ENCODE measurements at regions not wholly inside any gene's neighbourhood (a gene's known extent, or its start where the extent isn't known, plus 50 kb on each side); places are given as distances from the start of the nearest gene placed in this dataset.

DNA sequence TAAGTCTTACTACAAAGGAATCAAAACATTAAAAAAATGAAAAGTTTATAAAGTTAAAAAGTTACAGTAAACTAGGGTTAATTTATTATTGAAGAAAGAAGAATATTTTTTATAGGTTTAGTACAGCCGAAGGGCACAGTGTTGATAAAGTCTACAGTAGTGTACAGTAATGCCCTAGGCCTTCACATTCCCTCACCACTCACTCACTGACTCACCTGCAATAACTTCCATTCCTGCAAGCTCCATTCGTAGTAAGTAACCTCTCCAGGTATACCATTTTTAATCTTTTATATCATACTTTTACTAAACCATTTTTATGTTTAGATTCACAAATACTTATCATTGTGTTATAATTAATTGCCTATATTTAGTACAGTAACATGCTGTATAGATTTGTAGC lies 307.5 kb upstream of the FAM241A start:
- no peak for DNase-seq

DNA sequence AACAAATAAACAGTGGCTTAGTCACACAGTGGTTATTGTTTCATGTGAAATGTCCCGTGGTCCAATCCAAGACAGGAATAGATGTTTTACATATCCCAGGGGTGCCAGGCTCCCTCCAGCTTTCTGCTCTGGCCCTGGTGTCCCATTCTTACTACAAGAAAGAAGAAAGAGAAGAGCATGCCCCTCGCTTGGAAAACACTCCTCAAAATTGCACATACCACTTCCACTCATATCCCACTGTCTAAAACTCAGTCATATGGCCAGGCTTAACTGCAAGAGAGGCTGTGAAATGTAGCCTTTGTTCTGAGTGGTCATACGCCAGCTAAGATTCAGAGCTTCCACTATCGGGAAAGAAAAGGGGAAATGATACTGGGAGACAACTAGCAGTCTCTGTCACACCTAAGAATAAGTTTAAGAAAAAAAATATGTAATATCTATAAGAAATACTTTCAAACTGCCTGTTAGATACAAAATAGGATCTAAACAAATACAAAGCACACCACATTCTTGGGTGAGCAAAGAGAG lies 306.8 kb upstream of the FAM241A start:
- no peak for DNase-seq

DNA sequence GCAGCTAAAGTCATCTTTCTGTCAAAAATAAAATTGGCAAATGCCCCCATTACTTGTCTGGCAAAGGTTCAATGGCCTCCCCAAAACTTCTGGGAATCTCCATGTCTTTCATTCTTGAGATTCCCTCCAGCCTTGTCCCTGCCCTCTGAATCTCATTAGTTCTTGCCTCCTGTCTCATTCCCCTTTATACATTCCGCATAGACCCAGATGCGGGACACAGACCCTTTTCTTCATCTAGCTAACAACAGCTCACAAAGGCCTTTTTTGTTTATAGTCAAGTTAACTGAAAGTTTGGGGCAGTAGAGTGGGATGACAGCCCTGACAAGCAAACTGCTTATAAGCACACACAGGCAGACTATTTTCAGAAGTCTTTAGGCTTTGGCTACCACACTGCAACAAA lies 306.1 kb upstream of the FAM241A start:
- no peak for DNase-seq

GRCh38 chr4:111842336-111842735 lies 302.9 kb upstream of the FAM241A start:
- no peak for DNase-seq

DNA sequence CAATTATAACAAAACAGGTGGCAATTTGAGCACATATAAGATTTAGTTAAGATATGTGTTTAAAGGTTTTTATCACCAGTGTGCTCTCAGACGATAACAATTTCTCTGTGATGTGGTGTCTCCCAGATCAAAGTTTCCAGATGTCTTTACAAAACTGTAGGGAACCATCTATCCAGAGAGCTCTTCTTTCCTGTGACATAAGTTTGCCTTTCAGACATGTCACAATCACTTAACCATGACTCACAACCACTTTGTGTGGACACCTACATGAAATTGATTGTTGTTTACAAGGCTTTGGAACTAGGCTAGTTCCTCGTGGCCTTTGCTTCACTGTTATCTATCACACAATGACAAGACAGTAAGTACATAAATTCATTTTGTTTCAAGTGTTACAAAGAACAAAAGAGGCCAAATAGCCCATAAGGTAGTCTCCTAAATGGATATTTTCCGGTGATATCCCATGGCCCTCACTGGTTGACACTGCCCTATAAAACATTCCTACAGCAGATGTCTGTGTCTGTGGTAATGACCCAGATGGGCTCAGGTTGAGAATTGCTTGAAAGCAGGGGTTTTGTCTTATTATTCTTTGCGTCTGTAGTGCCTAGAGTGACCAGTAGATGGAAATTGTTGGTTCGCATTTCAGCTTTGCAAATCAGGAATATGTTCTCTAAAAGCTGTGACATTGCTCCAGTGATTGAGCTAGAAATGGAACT lies 297.8 kb upstream of the FAM241A start:
- no peak for DNase-seq

- no peak for DNase-seq
Observed at GRCh38 chr4:111849746-111850284, 295.4 kb upstream of the FAM241A start.

- DNase-seq, result peak; percentile 0
Observed at GRCh38 chr4:111854494-111855087, 290.7 kb upstream of the FAM241A start.

GRCh38 chr4:111855308-111855707 lies 289.9 kb upstream of the FAM241A start:
- no peak for DNase-seq

GRCh38 chr4:111864066-111864465 lies 281.2 kb upstream of the FAM241A start:
- no peak for DNase-seq

GRCh38 chr4:111869339-111869738 lies 275.9 kb upstream of the FAM241A start:
- no peak for DNase-seq

GRCh38 chr4:111871802-111872201 lies 273.5 kb upstream of the FAM241A start:
- DNase-seq, result no peak

DNA sequence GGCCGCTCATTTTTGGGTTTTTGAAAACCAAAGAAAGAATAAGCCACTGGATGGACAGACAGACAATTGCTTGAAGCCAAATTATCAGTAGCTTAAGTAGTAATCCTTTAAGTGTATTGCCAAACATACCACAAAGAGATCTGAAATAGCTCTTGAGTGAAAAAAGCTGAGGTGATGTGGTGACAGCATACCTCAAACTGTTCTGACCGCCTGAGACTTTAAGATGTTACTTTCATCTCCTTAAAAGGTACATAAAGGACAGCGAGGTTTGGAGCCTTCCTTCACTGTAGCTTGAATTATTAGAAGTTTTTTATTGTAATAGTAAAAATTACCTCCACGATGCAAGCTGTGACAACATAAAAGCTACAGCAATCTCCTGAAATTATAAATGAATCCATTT lies 271.5 kb upstream of the FAM241A start:
- no peak for DNase-seq

DNA sequence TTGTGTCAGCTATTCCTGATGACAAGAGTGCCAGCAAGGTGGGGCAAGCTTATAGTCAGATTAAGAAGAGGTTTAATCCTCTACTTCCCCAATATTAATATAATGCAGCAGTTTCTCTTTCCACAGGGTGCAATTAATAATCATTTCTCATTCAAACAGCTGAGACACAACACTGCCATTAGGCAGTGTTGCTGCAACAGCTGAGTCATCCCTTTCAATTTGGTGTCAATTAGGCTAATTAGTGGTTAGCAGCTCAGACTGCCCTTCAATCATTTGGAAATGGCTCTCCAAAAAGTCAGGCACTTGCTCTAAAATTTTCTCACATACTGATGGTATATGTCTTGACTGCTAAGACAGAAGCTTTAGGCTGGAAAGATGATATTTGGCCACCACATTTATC lies 265.7 kb upstream of the FAM241A start:
- no peak for DNase-seq

- no peak for DNase-seq
Observed at GRCh38 chr4:111880116-111880515, 265.1 kb upstream of the FAM241A start.

DNA sequence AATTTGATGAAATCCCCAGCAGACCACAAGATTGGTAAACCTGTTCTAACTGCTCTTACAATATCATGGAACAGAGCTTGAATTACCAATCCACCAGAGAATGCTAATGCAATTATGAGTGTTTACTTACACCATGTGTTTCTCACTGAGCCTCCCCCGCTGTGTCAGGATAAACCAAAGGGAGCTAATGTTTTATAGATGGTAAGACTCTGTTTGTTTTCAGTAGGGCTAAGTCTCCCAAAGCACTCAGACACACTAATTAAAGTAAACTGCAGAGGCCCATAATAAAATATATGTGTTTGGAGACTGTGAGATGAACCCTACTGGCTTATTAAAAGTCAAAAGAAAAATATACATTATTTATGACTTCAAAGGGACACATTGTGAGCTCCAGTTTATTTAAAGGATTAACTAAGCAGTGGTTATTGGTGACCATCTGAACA lies 261.7 kb upstream of the FAM241A start:
- DNase-seq, result no peak

DNA sequence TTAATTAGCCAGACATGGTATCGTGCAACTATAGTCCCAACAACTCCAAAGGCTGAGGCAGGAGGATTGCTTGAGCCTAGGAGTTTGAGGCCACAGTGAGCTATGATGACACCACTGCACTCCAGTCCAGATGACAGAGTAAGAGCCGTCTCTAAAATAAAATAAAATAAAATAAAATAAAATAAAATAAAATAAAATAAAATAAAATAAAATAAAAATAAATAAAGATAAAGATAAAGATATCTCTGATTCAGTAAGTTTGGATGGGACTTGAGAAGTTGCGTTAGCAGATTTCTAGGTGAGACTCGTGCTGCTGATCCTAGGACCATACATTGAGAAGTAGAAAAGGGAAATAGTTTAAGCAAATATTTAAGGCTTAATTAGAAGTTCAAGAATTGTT lies 254.8 kb upstream of the FAM241A start:
- no peak for DNase-seq

DNA sequence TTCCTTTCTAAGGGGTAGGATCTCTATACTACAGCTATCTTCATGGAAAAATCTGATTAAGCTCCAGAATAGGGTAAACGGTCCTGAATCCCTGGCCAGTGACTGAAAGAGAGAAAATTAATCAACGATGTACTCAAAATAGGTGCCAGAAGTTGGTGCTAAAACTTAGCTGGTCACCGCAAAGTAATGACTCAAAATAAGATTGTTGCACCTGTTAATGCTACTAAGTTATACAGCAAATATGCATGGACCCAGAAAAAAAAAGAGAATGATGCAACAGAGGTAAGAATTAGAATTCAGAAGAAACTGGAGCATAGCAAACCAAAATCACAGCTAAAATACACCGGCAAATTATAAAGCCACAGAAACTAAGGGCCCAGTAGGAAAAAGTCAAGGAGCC lies 239.7 kb upstream of the FAM241A start:
- DNase-seq, result no peak

DNA sequence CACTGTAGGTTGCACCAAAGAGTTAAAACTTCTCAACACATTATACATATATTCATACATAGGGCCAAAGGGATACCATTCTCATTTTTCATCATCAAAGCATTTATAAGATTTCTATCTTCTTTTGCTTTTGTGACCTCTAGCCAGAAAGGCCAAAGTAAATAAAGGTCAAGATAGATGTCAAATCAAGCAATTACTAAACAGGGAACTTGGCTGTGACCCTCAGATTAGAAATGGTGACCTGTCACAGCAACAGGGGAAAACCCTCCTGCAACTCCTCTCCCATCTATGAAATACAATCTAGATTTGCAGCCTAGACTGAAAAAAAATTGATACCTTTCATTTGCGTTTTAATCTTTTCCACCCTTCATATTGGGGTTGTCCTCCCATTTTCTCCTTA lies 225.6 kb upstream of the FAM241A start:
- DNase-seq, result no peak

DNA sequence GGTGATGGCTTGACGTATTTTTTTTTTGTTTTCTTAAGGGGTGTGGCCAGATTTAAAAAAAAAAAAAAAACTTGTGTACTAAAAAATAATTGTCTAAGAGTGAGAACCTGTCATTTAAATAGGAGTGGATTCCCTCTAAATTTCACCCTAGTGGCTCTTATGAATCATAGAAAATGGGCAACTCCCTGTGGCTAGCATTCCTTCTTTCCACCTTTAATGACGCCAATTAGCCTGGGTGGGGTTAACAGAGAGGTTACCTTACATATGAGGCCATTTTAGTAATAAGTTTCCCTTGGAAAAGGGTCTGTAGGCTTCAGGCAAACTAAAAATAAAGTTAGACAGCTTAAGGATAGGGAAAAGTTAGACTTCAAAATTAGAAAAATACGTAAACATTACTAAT lies 223.5 kb upstream of the FAM241A start:
- no peak for DNase-seq

DNA sequence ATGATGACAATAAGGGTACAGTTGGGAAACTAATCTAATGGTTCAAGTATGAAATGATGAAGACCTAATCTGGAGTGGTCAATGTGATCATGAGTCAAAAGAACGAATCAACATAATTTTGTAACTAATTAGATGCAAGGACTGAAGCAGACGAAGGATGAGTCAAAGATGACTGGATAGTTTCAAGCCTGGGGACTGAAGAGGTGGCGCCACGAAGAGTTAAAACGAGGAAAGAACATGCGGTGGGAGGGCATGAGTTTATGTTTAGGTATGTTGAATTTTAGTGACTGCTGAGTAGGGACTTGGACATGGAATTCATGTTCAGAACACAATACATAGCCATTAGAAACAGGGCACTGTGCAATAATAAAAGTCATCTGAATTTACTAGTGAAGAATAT lies 221.5 kb upstream of the FAM241A start:
- no peak for DNase-seq

DNA sequence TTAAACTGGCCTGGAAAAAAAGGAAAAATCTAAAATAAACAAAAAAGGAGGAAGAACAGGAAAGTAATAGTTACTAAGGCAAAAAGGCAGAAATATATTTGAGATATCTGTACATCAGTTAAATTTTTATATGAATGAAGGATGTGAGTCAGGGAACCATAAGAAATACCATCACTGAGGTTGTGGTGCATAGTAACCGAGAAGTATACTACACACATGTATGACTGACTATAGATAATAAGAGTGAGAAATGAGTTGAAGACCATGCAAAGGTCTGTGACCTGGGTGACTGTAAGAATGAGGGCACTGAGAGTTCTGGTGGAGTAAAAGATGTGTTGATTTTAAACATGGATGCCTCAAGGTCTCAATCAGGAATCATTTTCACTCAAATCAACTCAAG lies 220.6 kb upstream of the FAM241A start:
- DNase-seq, result no peak

DNA sequence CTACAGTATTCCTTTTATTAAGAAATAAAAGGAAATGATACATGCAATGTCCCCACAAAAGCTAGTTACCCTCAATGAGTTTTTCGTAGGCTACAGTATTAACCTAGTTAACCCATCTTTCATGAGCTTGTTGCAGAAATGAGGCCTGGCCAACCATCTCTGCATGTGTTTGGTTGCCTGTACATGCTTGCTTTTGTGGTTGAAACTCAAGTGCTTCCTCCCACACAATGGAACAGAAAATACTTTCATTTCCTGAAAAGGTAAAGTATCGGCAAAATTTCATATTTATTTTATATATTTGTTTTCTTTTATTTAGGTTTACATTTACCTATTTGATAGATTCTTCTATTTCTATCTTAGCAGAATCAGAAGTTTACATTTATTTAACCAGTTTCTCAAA lies 214.6 kb upstream of the FAM241A start:
- no peak for DNase-seq

- no peak for DNase-seq
Observed at GRCh38 chr4:111933703-111934102, 211.6 kb upstream of the FAM241A start.

GRCh38 chr4:111934314-111934713 lies 210.9 kb upstream of the FAM241A start:
- no peak for DNase-seq

DNA sequence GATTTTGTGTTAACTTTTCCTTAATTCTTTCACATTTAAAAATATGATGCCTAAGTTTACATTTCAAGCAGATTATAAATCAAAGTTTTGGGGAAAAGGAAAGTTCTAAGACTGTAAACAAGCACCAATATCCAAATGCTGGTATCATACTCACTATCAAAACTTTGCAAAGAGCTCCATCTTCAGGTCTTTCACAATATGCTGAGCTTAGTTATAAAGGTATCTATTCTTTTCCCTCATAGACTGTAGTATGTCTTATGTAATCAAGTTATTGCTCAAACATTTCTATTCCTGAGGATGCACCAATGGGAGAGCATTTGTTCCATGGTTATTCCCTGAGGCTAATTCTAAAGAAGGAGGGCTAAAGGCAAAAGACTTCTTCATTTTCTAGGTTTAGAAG lies 207.9 kb upstream of the FAM241A start:
- DNase-seq, result peak; percentile 30
